HG03095 (cell line): ENCODE measurements at regions not wholly inside any gene's neighbourhood (a gene's known extent, or its start where the extent isn't known, plus 50 kb on each side); places are given as distances from the start of the nearest gene placed in this dataset.

ENCODE experiments used
- ATAC-seq: cut with Tn5 transposase; IDR thresholded peaks from one replicate; pipeline ENCODE4 v1.9.1; 2021; ENCODE audit warnings: moderate library complexity; ENCODE audit not compliant: unreplicated experiment

DNA sequence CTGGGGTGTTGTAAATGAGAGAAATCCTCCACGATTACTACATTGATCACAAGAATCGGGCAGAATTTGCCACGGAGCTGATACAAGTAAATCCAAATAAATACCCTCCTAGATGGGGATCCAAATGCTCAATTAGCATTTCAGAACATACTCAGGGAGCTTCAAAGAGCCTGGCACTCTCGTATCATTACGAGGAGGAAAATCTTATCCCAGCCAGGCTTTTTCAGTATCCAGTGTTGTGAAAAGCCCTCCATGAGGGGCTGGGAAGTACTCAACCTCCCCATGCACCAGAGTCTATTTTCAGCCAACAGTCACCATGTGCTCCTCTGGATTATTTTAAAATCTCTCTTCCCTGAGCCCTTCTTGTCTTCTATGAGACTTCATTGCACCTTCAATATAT, 122.6 kb upstream of the ARRDC4 start:
- no peak for ATAC-seq

DNA sequence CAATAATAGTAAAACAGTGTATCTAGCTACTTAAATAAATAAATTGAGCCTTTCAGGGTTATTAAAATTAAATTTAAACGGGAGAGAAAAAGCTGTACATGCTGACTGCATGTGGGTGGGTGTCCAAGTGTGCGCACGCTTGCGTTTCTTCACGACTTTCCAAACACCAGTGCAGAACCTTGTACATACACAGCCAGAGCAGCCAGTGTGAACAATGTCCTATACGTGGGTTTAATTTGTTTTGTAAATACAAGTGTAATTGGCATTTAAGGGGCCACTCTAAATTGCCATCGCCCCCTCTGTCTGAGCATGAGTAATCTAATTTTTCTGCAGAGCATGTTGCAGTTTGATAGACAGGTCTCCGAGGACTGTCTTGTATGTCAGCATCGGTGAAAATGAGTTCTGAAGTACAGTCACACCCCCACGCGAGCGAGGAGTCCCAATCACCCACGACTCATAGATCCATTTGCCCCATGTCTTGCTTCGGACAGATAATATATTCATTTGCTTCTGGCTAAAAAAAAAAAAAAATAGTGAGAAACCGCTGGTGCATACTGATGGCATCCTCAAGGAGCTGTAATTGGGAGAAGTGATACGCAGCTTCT, 121.8 kb upstream of the ARRDC4 start:
- no peak for ATAC-seq

DNA sequence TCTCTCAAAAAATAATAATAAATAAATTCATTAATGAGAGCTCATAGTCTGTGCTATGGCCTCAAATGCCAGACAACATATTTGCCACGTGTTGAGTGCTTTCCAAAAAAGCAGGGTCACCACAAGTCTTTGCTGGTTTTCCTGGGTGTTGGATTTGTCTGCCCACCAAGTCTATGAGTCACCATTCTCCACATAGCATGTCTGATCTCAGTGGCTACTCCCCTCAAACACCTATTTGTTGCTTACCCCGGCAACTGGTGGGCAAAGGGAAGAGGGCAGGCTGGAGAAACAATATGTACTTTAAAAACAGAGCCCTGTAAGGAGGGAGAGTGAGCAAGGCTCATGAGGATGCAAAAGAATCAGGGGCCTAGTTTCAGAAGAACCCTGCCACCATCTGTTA, 120.0 kb upstream of the ARRDC4 start:
- no peak for ATAC-seq

DNA sequence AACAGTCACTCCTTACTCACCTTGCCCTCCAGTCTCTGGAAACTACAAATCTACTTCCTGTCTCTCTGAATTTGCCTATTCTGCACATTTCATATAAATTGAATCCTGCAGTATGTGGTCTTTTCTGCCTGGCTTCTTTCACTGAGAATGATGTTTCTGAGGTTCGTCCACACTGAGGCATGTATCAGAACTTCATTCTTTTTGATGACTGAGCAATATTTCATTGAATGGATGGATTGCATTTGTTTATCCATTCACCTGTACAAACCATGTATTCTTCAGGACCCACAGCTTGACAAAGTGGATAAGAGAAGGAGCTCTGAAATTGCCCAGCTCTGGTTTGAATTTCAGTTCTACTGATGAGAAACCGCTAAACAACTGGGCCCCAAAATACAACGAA, 118.9 kb upstream of the ARRDC4 start:
- ATAC-seq, result no peak

DNA sequence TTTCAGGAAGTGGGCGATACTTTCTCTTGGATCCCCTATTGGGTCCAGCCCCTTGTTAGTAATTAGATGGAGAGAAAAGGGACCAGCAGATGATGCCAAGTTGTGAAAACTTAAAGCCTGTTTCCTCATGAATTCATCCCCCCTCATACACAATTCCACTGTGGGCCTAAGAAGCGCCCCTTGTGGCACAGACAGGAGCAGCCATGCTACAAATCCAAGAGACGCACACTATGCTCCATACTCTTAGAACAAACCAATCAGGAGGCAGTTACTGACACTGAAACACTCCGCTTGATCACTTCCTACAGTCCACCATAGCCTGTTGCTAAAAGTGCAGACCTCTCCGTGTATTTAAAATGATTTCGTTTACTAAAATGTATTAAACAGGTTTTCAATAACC, 111.3 kb upstream of the ARRDC4 start:
- ATAC-seq, result no peak

DNA sequence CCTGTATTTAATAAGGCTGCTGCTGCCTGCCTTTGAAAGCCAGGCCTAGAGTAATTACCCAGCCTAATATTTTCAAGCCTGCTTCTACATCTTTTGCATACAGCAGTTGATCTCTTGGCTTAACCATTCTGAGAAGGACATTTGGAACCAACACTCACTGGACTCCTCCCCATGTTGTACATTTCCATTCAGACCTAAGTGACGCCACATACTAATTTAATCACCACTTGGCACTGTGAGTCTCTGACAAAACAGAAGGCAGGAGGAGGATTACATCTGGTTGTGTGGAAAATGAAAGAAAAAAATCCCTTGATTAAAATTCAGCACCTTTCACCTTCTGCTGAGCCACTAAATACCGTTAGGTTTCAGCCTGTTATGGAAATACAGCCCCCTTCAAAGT, 102.2 kb upstream of the ARRDC4 start:
- ATAC-seq, result no peak

DNA sequence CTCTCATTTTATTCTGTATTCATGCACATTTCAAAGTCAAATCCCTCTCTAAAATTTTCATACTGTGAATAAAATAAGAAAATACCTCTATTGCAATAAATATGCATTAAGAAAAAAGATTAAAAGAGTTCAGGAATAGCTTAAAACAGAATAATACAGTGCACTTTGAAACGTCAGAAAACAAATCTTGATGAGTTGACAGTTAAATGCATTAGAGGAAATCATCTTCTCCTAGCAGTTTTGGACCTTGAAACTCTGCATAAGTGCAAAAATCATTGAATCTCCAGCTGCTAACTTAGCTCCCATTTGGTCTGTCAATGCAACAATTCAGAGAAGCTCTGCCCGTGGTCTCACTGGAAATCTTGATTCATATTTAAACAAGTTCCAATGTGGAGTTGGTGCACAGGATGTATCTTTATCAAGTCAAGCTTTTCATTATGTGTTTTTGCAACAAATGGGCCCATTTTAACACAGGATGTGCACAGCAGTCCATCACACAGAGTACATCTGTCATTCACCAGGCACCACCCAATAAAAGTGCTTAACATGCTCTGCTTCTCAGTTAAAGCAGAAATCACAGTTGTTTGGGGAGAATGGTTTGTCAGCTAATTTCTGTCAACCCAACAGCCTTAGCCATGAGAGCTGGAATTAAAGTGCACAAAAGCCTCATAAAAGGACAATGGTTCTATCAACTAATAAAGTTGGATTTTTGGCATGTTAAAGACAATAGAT, 98.8 kb upstream of the ARRDC4 start:
- no peak for ATAC-seq

DNA sequence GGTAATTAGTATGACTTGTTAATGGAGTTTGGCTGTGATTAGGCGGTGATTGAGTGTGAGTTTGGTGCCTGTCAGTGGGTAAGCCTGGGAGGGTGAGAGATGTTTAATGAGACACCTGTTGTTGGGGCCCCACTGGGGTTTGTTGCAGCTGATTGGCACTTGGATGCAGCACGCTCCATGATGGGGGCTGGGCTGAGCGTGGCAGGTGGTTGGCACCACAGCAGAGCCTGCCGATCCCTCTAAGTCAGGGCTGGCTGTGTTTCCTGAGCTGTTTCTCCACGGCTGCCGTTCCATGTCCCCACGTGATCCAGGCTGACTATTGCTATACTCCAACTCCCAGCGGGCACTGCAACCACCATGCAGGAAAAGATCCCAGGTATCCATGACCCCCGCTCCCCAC, 93.5 kb upstream of the ARRDC4 start:
- ATAC-seq, result no peak

DNA sequence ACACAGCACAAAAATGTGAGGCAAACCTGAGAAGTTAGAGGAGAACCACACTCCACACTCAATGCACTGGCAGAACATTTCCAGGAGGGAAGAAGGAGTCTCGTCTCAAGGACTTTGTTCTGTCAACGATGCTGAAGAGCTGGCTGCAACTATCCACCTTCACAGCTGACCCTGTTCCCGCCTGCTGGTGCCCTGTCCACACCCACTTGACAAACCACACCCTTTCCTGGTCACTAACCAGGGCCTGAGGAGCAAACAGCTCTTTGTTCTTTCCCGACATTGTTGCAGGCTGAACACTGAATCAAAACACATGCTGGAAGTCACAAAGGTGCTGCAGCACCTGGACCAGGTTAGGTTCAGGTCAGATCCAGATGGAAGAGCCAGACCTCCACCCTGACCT, 92.6 kb upstream of the ARRDC4 start:
- ATAC-seq, result no peak

DNA sequence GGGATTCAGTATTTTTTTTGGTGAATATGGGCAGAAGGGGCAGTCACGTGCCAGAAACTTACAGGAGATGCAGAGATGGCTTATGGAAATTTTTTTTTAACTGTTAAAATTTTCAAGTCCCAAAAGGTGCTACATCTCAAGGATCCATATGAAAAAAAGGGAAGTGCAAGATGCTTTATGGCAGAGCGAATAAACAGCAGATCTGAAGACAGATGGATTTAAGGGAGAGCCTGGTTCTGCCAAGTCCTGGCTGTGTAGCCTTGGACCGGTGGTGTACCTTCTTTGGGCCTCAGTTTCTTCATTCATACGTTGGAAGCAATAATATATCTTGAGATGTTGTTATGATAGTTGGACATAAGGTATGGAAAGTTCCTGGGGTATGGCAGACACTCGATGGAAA, 91.5 kb upstream of the ARRDC4 start:
- ATAC-seq, result no peak

DNA sequence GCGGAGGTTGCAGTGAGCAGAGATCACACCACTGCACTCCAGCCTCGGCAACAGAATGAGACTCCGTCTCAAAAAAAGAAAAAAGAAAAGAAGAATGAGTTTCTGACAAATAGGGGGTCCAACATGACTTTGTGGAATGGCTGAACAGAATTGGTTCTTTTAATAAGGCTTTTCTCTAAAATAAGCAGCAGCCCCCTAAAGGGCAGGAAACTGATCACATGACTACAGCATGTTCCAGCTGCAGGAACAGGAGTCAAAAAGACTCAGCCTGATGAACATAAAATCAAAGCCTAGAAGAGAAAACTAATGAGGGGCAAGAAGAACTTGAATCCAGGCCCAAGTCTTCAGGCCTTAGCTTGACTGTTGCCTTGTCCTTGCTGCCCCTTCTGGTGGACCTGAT, 89.7 kb upstream of the ARRDC4 start:
- no peak for ATAC-seq

DNA sequence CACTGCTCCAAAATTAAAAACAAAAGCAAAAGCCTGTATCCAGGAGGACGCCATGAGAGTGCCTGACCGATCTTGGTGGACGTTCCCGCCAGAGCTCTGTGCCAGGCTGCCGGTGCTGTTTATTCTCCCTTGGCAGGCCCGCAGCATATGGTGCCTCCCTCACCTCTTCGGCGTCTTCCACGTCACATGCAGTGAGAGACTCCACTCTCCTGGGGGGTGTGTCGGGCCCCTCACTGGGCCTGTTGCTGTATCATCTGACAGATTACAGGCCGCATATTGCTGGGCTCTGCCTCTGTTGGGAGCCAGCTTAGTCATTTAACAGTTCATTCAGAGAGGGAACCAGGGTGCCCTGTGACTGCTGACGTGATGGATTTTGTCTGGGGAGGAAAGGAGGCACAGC, 86.4 kb upstream of the ARRDC4 start:
- no peak for ATAC-seq

DNA sequence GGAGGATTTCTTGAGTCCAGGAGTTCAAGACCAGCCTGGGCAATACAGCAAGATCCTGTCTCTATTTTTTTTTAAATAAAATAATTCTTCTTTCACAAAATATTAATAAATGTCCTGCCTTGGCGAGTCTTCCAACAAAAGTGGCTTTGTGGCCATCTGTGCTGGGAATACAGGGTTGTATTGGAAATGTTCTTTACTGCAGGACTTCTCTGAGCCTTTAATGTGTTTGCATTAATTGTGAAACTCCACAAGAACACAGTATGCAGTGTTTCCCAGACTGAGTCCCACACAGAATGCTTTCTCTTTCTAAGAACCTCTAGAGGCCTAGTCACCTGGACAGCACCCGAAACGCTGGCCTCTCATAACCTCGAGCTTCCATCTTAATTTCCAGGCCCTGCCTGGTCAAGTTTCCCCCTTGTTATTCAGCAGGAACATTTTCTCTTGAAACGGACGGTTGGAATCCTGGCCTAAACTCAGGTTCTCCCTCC, 85.4 kb upstream of the ARRDC4 start:
- ATAC-seq, result no peak

DNA sequence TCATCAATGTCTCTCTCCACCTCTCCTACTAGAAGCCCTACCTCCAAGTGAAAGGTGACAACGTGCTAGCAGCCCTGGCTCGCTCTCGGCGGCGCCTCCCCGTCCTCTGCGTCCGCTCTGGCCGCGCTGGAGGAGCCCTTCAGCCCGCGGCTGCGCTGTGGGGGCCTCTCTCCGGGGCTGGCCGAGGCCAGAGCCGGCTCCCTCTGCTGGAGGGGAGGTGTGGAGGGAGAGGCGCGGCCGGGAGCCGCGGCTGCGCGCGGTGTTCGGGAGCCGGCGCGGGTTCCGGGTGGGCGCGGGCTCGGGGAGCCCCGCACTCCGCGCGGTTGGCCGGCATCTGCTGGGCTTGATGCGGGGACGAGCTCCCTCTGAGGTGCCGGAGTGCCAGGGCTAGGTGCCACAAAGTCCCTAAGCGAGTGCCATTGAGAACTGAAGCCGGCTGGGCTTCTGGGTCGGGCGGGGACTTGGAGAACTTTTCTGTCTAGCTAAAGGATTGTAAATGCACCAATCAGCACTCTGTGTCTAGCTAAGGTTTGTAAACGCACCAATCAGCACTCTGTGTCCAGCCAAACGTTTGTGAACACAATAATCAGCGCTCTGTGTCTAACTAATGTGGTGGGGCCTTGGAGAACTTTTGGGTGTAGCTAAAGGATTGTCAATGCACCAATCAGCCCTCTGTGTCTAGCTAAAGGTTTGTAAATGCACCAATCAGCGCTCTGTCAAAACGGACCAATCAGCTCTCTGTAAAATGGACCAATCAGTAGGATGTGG, 84.8 kb upstream of the ARRDC4 start:
- no peak for ATAC-seq

DNA sequence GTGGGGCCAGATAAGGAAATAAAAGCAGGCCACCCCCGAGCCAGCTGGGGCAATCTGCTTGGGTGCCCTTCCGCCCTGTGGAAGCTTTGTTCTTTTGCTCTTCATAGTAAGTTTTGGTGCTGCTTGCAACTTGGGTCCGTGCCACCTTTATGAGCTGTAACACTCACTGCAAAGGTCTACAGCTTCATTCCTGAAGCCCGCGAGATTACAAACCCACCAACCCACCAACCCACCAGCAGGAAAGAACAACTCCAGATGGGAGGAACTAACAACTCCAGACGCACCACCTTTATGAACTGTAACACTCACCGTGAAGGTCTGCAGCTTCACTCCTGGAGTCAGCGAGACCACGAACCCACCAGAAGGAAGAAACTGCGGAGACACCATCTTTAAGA, 84.2 kb upstream of the ARRDC4 start:
- no peak for ATAC-seq

DNA sequence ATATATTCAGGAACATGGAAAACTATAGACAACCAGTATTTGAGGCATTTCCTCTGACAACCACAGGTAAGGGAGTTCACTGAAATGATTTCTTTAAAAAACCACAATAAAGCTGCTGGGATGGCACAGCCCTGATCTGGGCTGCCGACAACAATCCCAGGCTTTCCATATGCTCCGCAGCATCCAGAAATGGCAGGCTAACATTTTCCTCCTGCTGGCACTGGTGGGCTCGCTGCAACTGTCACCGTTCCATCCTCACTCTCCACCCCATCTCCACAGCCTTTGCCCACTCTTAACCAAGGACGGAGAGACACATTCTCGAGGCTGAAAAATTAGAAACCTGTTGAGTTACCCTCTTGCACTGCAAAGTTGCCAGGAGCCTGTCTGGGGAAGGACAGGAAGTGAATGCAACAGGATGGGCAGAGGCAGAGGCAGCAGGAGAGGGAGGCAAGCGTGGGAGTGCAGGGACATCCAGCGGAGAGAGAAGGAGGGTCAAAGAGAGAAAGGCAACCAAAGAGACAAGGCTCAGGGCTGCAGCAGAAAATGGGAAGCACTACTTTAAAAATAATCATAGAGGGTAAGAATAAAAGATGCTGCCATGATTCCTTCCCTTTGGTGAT, 79.0 kb upstream of the ARRDC4 start:
- no peak for ATAC-seq

DNA sequence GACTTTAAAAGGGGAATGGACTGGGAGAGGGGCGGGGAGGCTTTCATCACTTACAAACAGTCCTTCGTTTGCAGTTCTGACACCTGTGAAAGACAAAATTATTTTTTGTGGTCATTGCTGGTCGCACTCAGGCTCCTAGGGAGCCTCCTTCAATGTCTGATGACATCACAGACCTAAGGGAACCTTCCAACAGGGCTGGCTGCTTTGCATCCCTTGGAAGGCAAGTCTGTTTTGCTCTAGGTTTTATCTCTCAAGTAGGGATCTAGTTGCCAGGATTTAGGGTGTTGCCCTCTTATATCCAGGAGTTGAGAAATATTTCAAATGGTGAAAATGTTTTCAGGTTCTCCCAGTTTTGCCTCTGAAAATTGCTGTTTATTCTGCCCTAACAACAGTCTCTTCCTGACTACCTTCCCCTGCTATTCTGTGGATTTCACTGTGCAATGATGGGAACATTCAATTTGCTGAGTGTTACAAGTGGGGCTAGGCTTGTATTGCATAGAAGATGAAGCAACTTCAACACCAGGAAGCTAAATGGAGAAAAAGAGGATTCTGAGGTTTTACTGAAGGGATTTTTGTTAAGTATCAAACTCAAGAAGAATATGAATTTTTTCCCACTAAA, 75.9 kb upstream of the ARRDC4 start:
- ATAC-seq, result no peak

DNA sequence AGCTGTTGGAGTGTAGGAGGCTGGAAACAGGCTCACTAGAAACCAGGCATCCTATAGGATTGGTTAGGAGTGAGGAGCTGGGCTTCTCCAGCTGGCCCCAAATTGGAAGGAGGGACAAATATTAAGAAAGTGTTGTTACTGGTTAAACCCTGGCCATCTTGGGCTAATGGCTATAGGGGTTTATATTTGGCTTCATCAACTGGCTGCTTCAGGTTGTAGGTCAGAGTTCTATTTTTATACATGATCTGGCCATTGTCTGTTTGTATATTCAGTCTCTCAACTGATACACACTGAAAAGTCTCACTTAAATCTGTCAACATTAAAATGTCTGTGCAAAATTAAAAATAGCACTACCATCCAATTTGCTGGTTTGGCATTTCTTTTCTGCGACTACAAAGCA, 70.2 kb upstream of the ARRDC4 start:
- no peak for ATAC-seq

DNA sequence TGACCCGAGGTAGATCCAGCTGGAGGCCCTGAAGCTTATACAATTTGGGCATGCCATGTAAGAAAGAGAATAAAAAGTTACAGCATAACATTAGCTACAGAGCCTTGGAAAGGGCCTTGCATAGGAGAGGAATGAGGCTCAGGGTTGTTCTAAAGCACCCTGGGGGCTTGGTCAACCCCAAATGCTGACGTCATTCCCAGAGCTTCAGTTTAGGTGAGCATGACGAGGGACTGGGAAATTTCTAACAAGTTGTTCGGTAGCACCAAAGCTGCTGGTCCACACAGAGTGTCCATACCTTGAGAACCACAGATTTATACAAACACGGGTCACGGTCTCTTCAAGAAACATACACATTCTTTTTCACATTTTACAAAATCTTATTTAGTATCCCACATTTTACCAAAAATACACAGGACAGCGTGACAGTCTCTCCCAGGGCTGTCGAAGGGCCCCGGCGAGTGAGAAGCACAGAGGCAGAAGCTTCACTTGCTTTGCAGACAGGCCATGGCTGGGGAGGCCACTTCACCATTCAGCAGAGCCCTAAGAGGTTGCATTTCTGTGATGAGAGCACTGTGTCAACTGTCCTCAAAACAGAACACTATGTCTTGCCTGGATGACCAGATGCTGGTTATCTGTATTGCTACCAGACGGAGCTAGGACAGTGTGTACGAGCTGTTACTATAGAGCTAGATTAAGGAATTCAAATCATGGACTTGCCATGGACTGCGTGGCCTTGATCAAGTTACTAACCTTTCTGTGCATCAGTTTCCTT, 68.2 kb upstream of the ARRDC4 start:
- ATAC-seq, result no peak

DNA sequence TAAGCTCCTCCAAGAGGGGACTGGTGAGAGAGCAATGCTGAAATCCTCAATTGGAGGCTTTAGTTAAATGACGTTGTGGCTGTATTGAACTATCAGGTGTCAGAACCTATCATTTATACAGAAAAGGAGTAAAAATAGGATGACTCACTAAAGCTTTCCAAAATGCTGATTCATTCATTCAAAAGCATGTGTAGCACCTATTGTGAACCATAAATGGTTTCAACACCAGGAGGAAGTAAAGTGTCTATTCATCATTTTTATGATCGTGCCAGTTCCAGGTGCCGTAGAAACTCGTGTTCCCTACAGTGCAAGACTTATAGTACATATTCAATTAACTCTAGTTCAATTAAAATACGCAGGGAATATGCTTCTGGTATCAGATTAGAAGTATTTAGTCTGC, 66.5 kb upstream of the ARRDC4 start:
- no peak for ATAC-seq

DNA sequence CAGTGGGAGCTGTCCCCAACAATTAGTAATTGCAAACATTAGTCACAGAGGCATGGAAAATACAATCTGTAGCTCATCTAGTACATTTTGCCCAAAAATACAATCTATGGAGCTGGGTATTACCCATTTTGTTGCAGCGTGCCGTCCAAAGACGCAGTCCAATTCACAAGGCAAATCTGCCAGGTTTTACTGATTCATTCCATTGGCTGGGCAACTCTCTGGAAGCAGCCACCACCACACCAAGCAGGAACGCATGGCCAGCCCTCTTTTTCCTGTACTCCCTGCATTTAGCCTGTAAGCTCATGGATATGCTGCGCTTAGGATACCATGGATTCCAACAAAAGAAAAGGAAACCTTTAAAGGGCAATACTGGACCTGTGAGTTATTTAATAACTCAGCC, 60.5 kb upstream of the ARRDC4 start:
- ATAC-seq, result no peak
